HepG2 (cell line): ENCODE measurements at regions not wholly inside any gene's neighbourhood (a gene's known extent, or its start where the extent isn't known, plus 50 kb on each side); places are given as distances from the start of the nearest gene placed in this dataset.
A peak's percentile ranks its signal among the peaks of the same experiment; 100 is the strongest.

ENCODE experiments used
- ATAC-seq: fragments of 200-7000 bp; cut with Tn5 transposase; 3 replicates; pipeline ENCODE4 v1.9.1; 2020; ENCODE audit warnings: mild to moderate bottlenecking, moderate library complexity
- BruUV-seq: library from RNA; stranded (reverse); fragments of 400-500 nt; replicated peaks from 2 replicates; lab custom pipeline; 2021; lab: Mats Ljungman, UMichigan
- CTCF ChIA-PET: fragments of 300-600 bp; formaldehyde crosslinking; extraction: SDS; loops from one replicate; lab custom pipeline; 2021; ENCODE audit warnings: low total read pairs, inconsistent platforms, low intra/inter-chr PET ratio; lab: Yijun Ruan, JAX
- POLR2A ChIA-PET: fragments of 350-600 bp; sonication (Branson Sonifier 250); formaldehyde crosslinking; loops from one replicate; lab custom pipeline; 2020; ENCODE audit warnings: antibody characterized with exemption, inconsistent platforms; lab: Yijun Ruan, JAX
- DNase-seq: peaks from one replicate; pipeline ENCODE4 v3.0.0-alpha.2; 2015; ENCODE audit warnings: low spot score
- FAIRE-seq: peaks from 3 replicates; lab custom pipeline; 2011; peaks lifted over from hg19 to GRCh38; lab: Jason Lieb, UNC
- H2AFZ ChIP-seq: one replicate; pipeline ENCODE4 v1.6.1; 2011; ENCODE audit warnings: low read length, inconsistent platforms
- H3K27ac ChIP-seq: fragments of 300-600 bp; 3 replicates; pipeline ENCODE4 v1.8.0; 2011; ENCODE audit warnings: mixed run types, mild to moderate bottlenecking, mixed read lengths, low read length, inconsistent platforms; ENCODE audit not compliant: insufficient read depth; ENCODE audit errors: extremely low read length
- H3K27me3 ChIP-seq, 2 experiments: fragments of 200-600 bp in 1 of 2; 2 replicates in 1 of 2; 3 replicates in 1 of 2; pipeline versions ENCODE4 v1.6.0 to v1.8.0; 2011; ENCODE audit warnings: low read length in 2 of 2, mild to moderate bottlenecking in 2 of 2, moderate library complexity in 2 of 2, inconsistent platforms in 1 of 2; ENCODE audit not compliant: insufficient read depth in 2 of 2, control insufficient read depth in 1 of 2
- H3K36me3 ChIP-seq, 2 experiments: fragments of 200-600 bp in 1 of 2; replicated peaks in 1 of 2; 2 replicates in 1 of 2; 3 replicates in 1 of 2; pipeline versions ENCODE4 v1.5.1 to v1.8.0; 2011; ENCODE audit warnings: low read length in 2 of 2, inconsistent platforms in 1 of 2; ENCODE audit not compliant: insufficient read depth in 2 of 2, control insufficient read depth in 1 of 2
- H3K4me1 ChIP-seq: 2 replicates; pipeline ENCODE4 v1.5.1; 2012; ENCODE audit warnings: low read length, inconsistent platforms; ENCODE audit not compliant: insufficient read depth
- H3K4me2 ChIP-seq: 2 replicates; pipeline ENCODE4 v1.6.0; 2011; ENCODE audit warnings: low read depth, low read length, inconsistent platforms
- H3K4me3 ChIP-seq, 3 experiments: fragments of 200-600 bp in 1 of 3; sonication (generic), shearing (Covaris generic) in 1 of 3; replicated peaks in 1 of 3; 2 replicates each; pipeline ENCODE4 v1.5.1; 2011 to 2016; ENCODE audit warnings: low read length in 3 of 3, inconsistent platforms in 2 of 3, low read depth in 2 of 3, mild to moderate bottlenecking in 2 of 3, control low read depth in 1 of 3, mixed read lengths in 1 of 3; ENCODE audit not compliant: insufficient read depth in 1 of 3
- H3K79me2 ChIP-seq: one replicate; pipeline ENCODE4 v1.6.1; 2011; ENCODE audit warnings: low read length, inconsistent platforms; ENCODE audit not compliant: insufficient read depth
- H3K9ac ChIP-seq: 2 replicates; pipeline ENCODE4 v1.6.0; 2011; ENCODE audit warnings: mild to moderate bottlenecking, low read depth, low read length, inconsistent platforms; ENCODE audit not compliant: insufficient read depth
- H3K9me3 ChIP-seq: 2 replicates; pipeline ENCODE4 v1.5.1; 2012; ENCODE audit warnings: mild to moderate bottlenecking, low read length
- H4K20me1 ChIP-seq: 2 replicates; pipeline ENCODE4 v1.6.0; 2011; ENCODE audit warnings: inconsistent platforms, mild to moderate bottlenecking, low read length, moderate library complexity; ENCODE audit not compliant: insufficient read depth
- KLF16 ChIP-seq, 2 experiments: sonication (generic) in 1 of 2; formaldehyde crosslinking in 1 of 2; IDR thresholded peaks; 2 replicates each; pipeline versions ENCODE4 v1.6.1 to v1.8.0; 2016 to 2023; ENCODE audit warnings: missing genetic modification reagents in 2 of 2, missing compliant biosample characterization in 1 of 2
- NFE2L2 ChIP-seq: fragments of 150-350 bp; IDR thresholded peaks from 2 replicates; pipeline ENCODE4 v1.6.1; 2014; ENCODE audit warnings: low read length
- PREB ChIP-seq: sonication (generic); formaldehyde crosslinking; IDR thresholded peaks from 2 replicates; pipeline ENCODE4 v1.4.0; 2020; ENCODE audit warnings: missing genetic modification reagents
- RAD21 ChIP-seq: fragments of 450-650 bp; formaldehyde crosslinking; IDR thresholded peaks from 2 replicates; pipeline ENCODE4 v1.5.0; 2020; ENCODE audit warnings: mild to moderate bottlenecking
- TARDBP ChIP-seq: sonication (generic); formaldehyde crosslinking; IDR thresholded peaks from 2 replicates; pipeline ENCODE4 v1.8.0; 2022; ENCODE audit warnings: mild to moderate bottlenecking, missing genetic modification reagents
- ZNF460 ChIP-seq: sonication (generic); formaldehyde crosslinking; IDR thresholded peaks from 2 replicates; pipeline ENCODE4 v1.5.1; 2020; ENCODE audit warnings: missing genetic modification reagents, mild to moderate bottlenecking, borderline replicate concordance
- WGBS: methylation state at CpG from one replicate; pipeline ENCODE4 v1.1.6; 2017; ENCODE audit warnings: low lambda C conversion rate; 5-methylcytosine and 5-hydroxymethylcytosine counted together
- in situ Hi-C: cut with HindIII; loops from 2 replicates; pipeline ENCODE4 v1.10.0; 2017; ENCODE audit warnings: low pct_unique_long_range_greater_than_20kb; ENCODE audit not compliant: extremely low pct_ligation_motif_present
- intact Hi-C: fragments of 100-400 bp; cut with micrococcal nuclease; formaldehyde crosslinking; loops from one replicate; pipeline ENCODE4 v1.10.0; 2022; ENCODE audit not compliant: unreplicated experiment

GRCh38 chr17:65311261-65311660, 174.1 kb downstream of the RGS9 start (continued):
- TF ChIP-seq KLF16 (CRISPR knock-in tag; IDR thresholded peaks at IDR 0.05) = no peak
- TF ChIP-seq, all 625 proteins: peak for 0

- no peak for TF ChIP-seq TARDBP (CRISPR knock-in tag)
- TF ChIP-seq NFE2L2 = peak; percentile 70
- no peak for TF ChIP-seq PREB
- TF ChIP-seq RAD21 = no peak
- TF ChIP-seq ZNF460 (CRISPR knock-in tag) = no peak
- 56% methylated on average over 3 of the region's 3 CpGs for WGBS
- BruUV-seq = no TSS peak
- FAIRE-seq (no peak), DNase-seq (no peak), ATAC-seq (no peak)
- Histone ChIP-seq H3K9ac (no peak overlapping the region), H3K9me3 (no peaks in the 10 kb centered on the region), H3K36me3 (no peaks in the 10 kb centered on the region), H4K20me1 (no peaks in the 10 kb centered on the region), H3K79me2 (no peaks in the 10 kb centered on the region), H3K4me3 (no peak overlapping the region), H3K27me3 (peaks cover 0 to 21% of the 10 kb centered on the region in 2 experiments; a peak in 3 of 5 replicates), H3K4me1 (no peaks in the 10 kb centered on the region), H3K27ac (no peak overlapping the region), H2AFZ (no peak overlapping the region), H3K4me2 (no peak overlapping the region)
- CTCF ChIA-PET = no interaction called here
- POLR2A ChIA-PET = no interaction called here
- in situ Hi-C loops = no loop called here
- intact Hi-C loops = no loop called here
These were observed 170.8 kb downstream of the RGS9 start for GRCh38 chr17:65307961-65308316.
